ENCODE measurements at regions not wholly inside any gene's neighbourhood (a gene's known extent, or its start where the extent isn't known, plus 50 kb on each side); places are given as distances from the start of the nearest gene placed in this dataset.
"Not testable (repeated sequence)": the region's sequence is repeated elsewhere in the genome, so short reads cannot be mapped to it uniquely, and the experiment has no call there.

GRCh38 chr15:25171856-25172687, 217.3 kb downstream of the SNRPN start:
- H3K9me3 ChIP-seq, result peaks cover 0 to 81% (median 8%) of the 10 kb centered on the region in 4 donors
- H3K4me1 ChIP-seq, result no peaks in the 10 kb centered on the region

GRCh38 chr15:25172691-25173090, 217.9 kb downstream of the SNRPN start:
- Histone ChIP-seq H3K4me1 (no peaks in the 10 kb centered on the region), H3K27me3 (no peaks in the 10 kb centered on the region), H3K27ac (no peak overlapping the region), H3K9me3 (peaks cover 0 to 87% (median 8%) of the 10 kb centered on the region in 4 donors), H3K36me3 (no peaks in the 10 kb centered on the region), H3K4me3 (no peak overlapping the region)
- 87 to 88% methylated on average over 5 to 6 of the region's 6 CpGs for WGBS, 2 donors
- TF ChIP-seq CTCF (IDR thresholded peaks at IDR 0.05), result no peak
- no peak for TF ChIP-seq POLR2A (IDR thresholded peaks at IDR 0.05)
- no peak for TF ChIP-seq EP300 (IDR thresholded peaks at IDR 0.05)
- DNase-seq (ENCODE audit: low spot score in 2 of 2), result no peak

More at GRCh38 chr15:25171856-25172687, 217.3 kb downstream of the SNRPN start:
- Histone ChIP-seq H3K27ac (no peak overlapping the region), H3K27me3 (no peaks in the 10 kb centered on the region), H3K36me3 (no peaks in the 10 kb centered on the region), H3K4me3 (no peak overlapping the region)
- DNase-seq (ENCODE audit: low spot score in 2 of 2), result no peak
- WGBS, 2 donors, result 88 to 92% methylated on average over 5 to 9 of the region's 9 CpGs
- TF ChIP-seq EP300 (IDR thresholded peaks at IDR 0.05), result no peak
- TF ChIP-seq POLR2A (IDR thresholded peaks at IDR 0.05), result no peak
- no peak for TF ChIP-seq CTCF (IDR thresholded peaks at IDR 0.05)

GRCh38 chr15:25173241-25174028, 218.6 kb downstream of the SNRPN start:
- Histone ChIP-seq H3K27ac (no peak overlapping the region), H3K4me1 (no peaks in the 10 kb centered on the region), H3K27me3 (no peaks in the 10 kb centered on the region), H3K4me3 (no peak overlapping the region), H3K9me3 (peaks cover 0 to 95% (median 8%) of the 10 kb centered on the region in 4 donors), H3K36me3 (no peaks in the 10 kb centered on the region)
- 76 to 90% methylated on average over 11 to 12 of the region's 13 CpGs for WGBS, 2 donors
- TF ChIP-seq EP300 (IDR thresholded peaks at IDR 0.05), result no peak
- no peak for TF ChIP-seq CTCF (IDR thresholded peaks at IDR 0.05)
- no peak for TF ChIP-seq POLR2A (IDR thresholded peaks at IDR 0.05)
- no peak for DNase-seq (ENCODE audit: low spot score in 2 of 2)

GRCh38 chr15:25174149-25174548, 219.4 kb downstream of the SNRPN start:
- not testable (repeated sequence) for H3K36me3 ChIP-seq; H3K27me3 ChIP-seq; H3K27ac ChIP-seq; DNase-seq (ENCODE audit: low spot score in 2 of 2); H3K4me1 ChIP-seq; H3K4me3 ChIP-seq
- WGBS, 2 donors, result 89 to 90% methylated on average over 10 of the region's 10 CpGs
- H3K9me3 ChIP-seq, result peaks cover 0 to 100% (median 8%) of the 10 kb centered on the region in 4 donors

GRCh38 chr15:25175033-25175788, 220.4 kb downstream of the SNRPN start:
- Histone ChIP-seq H3K27ac (no peak overlapping the region), H3K27me3 (no peaks in the 10 kb centered on the region), H3K4me3 (no peak overlapping the region), H3K9me3 (peaks cover 0 to 100% (median 8%) of the 10 kb centered on the region in 4 donors), H3K36me3 (no peaks in the 10 kb centered on the region), H3K4me1 (no peaks in the 10 kb centered on the region)
- WGBS, 2 donors, result 79 to 93% methylated on average over 6 to 7 of the region's 8 CpGs
- no peak for DNase-seq (ENCODE audit: low spot score in 2 of 2)
- TF ChIP-seq POLR2A (IDR thresholded peaks at IDR 0.05) (no peak), CTCF (IDR thresholded peaks at IDR 0.05) (no peak), EP300 (IDR thresholded peaks at IDR 0.05) (no peak)

All from tibial nerve (tissue), 4 donors.